Stimulated activated CD4-positive, alpha-beta T cell treated with anti-CD3 and anti-CD28 coated beads, Interleukin-15, amount 100 ng/mL, for 48 hours (primary cell): ENCODE measurements at regions not wholly inside any gene's neighbourhood (a gene's known extent, or its start where the extent isn't known, plus 50 kb on each side); places are given as distances from the start of the nearest gene placed in this dataset.

Experiments used
- DNase-seq, 2 donors: peaks; one replicate each; pipeline ENCODE4 v3.0.0-alpha.2; 2020; ENCODE audit warnings: low read depth in 2 of 2

GRCh38 chr5:21181609-21182125 lies 1193.7 kb upstream of the CDH18 start:
- DNase-seq, result no peak

GRCh38 chr5:21173526-21173925 lies 1185.5 kb upstream of the CDH18 start:
- no peak for DNase-seq

GRCh38 chr5:21173036-21173435 lies 1185.0 kb upstream of the CDH18 start:
- no peak for DNase-seq

- no peak for DNase-seq
Observed at GRCh38 chr5:21171038-21171437, 1183.0 kb upstream of the CDH18 start.

- no peak for DNase-seq
Observed at GRCh38 chr5:21168557-21168956, 1180.6 kb upstream of the CDH18 start.

GRCh38 chr5:21165344-21165743 lies 1177.3 kb upstream of the CDH18 start:
- DNase-seq, result no peak

- no peak for DNase-seq
Observed at GRCh38 chr5:21164425-21164824, 1176.4 kb upstream of the CDH18 start.

- no peak for DNase-seq
Observed at GRCh38 chr5:21159510-21160059, 1171.6 kb upstream of the CDH18 start.

- no peak for DNase-seq
Observed at GRCh38 chr5:21154526-21154925, 1166.5 kb upstream of the CDH18 start.

- no peak for DNase-seq
Observed at GRCh38 chr5:21152611-21153010, 1164.6 kb upstream of the CDH18 start.

GRCh38 chr5:21145376-21145775 lies 1157.4 kb upstream of the CDH18 start:
- DNase-seq, result no peak

- DNase-seq, result no peak
Observed at GRCh38 chr5:21143686-21144085, 1155.7 kb upstream of the CDH18 start.

GRCh38 chr5:21142791-21143190 lies 1154.8 kb upstream of the CDH18 start:
- DNase-seq, result no peak

GRCh38 chr5:21140987-21141386 lies 1153.0 kb upstream of the CDH18 start:
- DNase-seq, result no peak

GRCh38 chr5:21126236-21126635 lies 1138.2 kb upstream of the CDH18 start:
- DNase-seq, result no peak

- DNase-seq, result no peak
Observed at GRCh38 chr5:21125238-21125983, 1137.4 kb upstream of the CDH18 start.

- no peak for DNase-seq
Observed at GRCh38 chr5:21121213-21121612, 1133.2 kb upstream of the CDH18 start.

GRCh38 chr5:21097661-21098060 lies 1109.7 kb upstream of the CDH18 start:
- DNase-seq, result no peak

- no peak for DNase-seq
Observed at GRCh38 chr5:21094619-21095018, 1106.6 kb upstream of the CDH18 start.

GRCh38 chr5:21087766-21088165 lies 1099.8 kb upstream of the CDH18 start:
- no peak for DNase-seq

- DNase-seq, result no peak
Observed at GRCh38 chr5:21085791-21086190, 1097.8 kb upstream of the CDH18 start.

GRCh38 chr5:21071986-21072385 lies 1084.0 kb upstream of the CDH18 start:
- no peak for DNase-seq

GRCh38 chr5:21071421-21071820 lies 1083.4 kb upstream of the CDH18 start:
- DNase-seq, result no peak

- no peak for DNase-seq
Observed at GRCh38 chr5:21070858-21071257, 1082.9 kb upstream of the CDH18 start.
